Sigmoid colon (tissue), 6 donors: ENCODE measurements at regions not wholly inside any gene's neighbourhood (a gene's known extent, or its start where the extent isn't known, plus 50 kb on each side); places are given as distances from the start of the nearest gene placed in this dataset.

Experiments
- DNase-seq: peaks from one replicate; pipeline ENCODE4 v3.0.0-alpha.2; 2019
- H3K27ac ChIP-seq, 4 donors: fragments of 200-600 bp; sonication (generic); one replicate each; pipeline ENCODE4 v1.5.1; 2016 to 2019; ENCODE audit warnings: mild to moderate bottlenecking in 1 of 4
- H3K27me3 ChIP-seq, 3 donors: fragments of 200-600 bp; sonication (generic); one replicate each; pipeline ENCODE4 v1.5.1; 2019; ENCODE audit warnings: mild to moderate bottlenecking in 1 of 3
- H3K36me3 ChIP-seq, 4 donors: fragments of 200-600 bp; sonication (generic); one replicate each; pipeline ENCODE4 v1.5.1; 2016 to 2019
- H3K4me1 ChIP-seq, 4 donors: fragments of 200-600 bp; sonication (generic); one replicate each; pipeline ENCODE4 v1.5.1; 2017 to 2019
- H3K4me3 ChIP-seq, 4 donors: fragments of 200-600 bp; sonication (generic); one replicate each; pipeline ENCODE4 v1.5.1; 2017 to 2019; ENCODE audit warnings: mild to moderate bottlenecking in 2 of 4, moderate library complexity in 1 of 4
- H3K9me3 ChIP-seq, 4 donors: fragments of 200-600 bp in 3 of 4; sonication (generic) in 3 of 4; one replicate each; pipeline versions ENCODE4 v1.5.1 to v1.6.1; 2013 to 2019
- CTCF ChIP-seq, 4 experiments: fragments of 450-650 bp in 3 of 4; fragments of 200-600 bp in 1 of 4; IDR thresholded peaks; one replicate each; pipeline ENCODE4 v1.5.1; 2016 to 2019; ENCODE audit warnings: antibody characterized with exemption in 4 of 4, mild to moderate bottlenecking in 3 of 4, moderate library complexity in 2 of 4
- EP300 ChIP-seq, 4 donors: sonication (generic); formaldehyde crosslinking; IDR thresholded peaks; one replicate each; pipeline ENCODE4 v1.6.1; 2017; ENCODE audit warnings: antibody characterized with exemption in 4 of 4
- POLR2A ChIP-seq, 2 donors: fragments of 450-650 bp; IDR thresholded peaks; one replicate each; pipeline ENCODE4 v1.6.1; 2016; ENCODE audit warnings: antibody characterized with exemption in 2 of 2, mild to moderate bottlenecking in 2 of 2, moderate library complexity in 2 of 2
- POLR2AphosphoS5 ChIP-seq, 4 donors: sonication (generic); formaldehyde crosslinking; IDR thresholded peaks; one replicate each; pipeline ENCODE4 v1.6.1; 2017; ENCODE audit warnings: antibody characterized with exemption in 4 of 4
- WGBS, 2 donors: extraction: QIAGEN DNeasy Blood & Tissue Kit; methylation state at CpG; one replicate each; pipeline ENCODE4 v1.1.7; 2013; 5-methylcytosine and 5-hydroxymethylcytosine counted together
- intact Hi-C: fragments of 100-400 bp; cut with DNase I; formaldehyde crosslinking; loops from one replicate; pipeline ENCODE4 v1.15.1; 2023
- donor health status: healthy with polysubstance abuse.
- donor health status: healthy.

- intact Hi-C loops, result no loop called here
- WGBS, 2 donors, result 86 to 88% methylated on average over 1 of the region's 1 CpG
Measured at GRCh38 chr10:61183967-61184366, 240.0 kb upstream of the RHOBTB1 start.

DNA sequence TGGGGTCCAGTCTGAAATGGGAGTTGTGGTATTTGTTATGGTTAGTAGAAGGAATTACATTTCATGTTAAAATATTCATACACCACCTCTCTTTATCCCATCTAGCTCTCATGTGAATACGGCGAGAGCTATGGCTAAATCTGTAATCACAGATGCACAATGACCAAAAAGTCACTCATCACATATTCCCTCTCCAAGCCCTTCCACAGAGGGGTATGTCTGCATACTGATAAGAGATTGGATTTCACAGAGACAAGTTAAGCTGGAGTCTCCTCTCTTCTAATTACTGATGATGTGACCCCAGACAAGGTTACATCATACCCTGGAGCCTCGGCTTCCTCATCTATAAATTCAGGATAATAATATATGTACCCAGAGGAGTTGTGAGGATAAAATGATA is 237.8 kb upstream of the RHOBTB1 start:
- no peaks in the 10 kb centered on the region for H3K4me1 ChIP-seq
- TF ChIP-seq POLR2A (IDR thresholded peaks at IDR 0.05) (no peak), POLR2AphosphoS5 (IDR thresholded peaks at IDR 0.05) (no peak), CTCF (IDR thresholded peaks at IDR 0.05) (no peak), EP300 (IDR thresholded peaks at IDR 0.05) (no peak)
- intact Hi-C loops, result no loop called here
- 94 to 97% methylated on average over 3 of the region's 3 CpGs for WGBS, 2 donors
- H3K27me3 ChIP-seq, result no peaks in the 10 kb centered on the region
- H3K27ac ChIP-seq, result no peak overlapping the region
- no peak for DNase-seq
- no peaks in the 10 kb centered on the region for H3K36me3 ChIP-seq
- no peak overlapping the region for H3K4me3 ChIP-seq
- no peaks in the 10 kb centered on the region for H3K9me3 ChIP-seq

More at GRCh38 chr10:61183967-61184366, 240.0 kb upstream of the RHOBTB1 start:
- H3K4me1 ChIP-seq, result no peaks in the 10 kb centered on the region
- no peak overlapping the region for H3K4me3 ChIP-seq
- H3K9me3 ChIP-seq, result no peaks in the 10 kb centered on the region
- H3K27me3 ChIP-seq, result no peaks in the 10 kb centered on the region
- H3K27ac ChIP-seq, result no peak overlapping the region
- no peak for DNase-seq
- TF ChIP-seq POLR2AphosphoS5 (IDR thresholded peaks at IDR 0.05) (no peak), EP300 (IDR thresholded peaks at IDR 0.05) (no peak), POLR2A (IDR thresholded peaks at IDR 0.05) (no peak)
- no peaks in the 10 kb centered on the region for H3K36me3 ChIP-seq

DNA sequence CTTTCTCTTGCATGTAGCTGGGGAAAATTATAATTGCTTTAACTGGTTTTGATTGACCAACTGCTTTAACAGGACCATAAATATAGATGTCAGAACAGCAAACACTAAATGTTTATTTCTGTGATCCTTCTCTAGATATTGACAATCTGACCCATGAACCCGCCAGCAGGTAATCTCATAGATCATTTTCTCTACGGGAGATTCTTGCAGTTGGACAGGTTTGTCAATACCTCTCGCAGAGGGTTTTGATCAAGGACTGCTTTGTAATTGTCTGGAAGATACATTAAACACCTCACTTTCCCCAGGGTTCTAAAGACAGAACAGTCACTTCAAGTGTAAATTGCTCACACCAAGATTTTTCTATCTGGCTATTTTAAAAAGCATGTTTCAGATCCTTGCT is 235.8 kb upstream of the RHOBTB1 start:
- Histone ChIP-seq H3K9me3 (no peaks in the 10 kb centered on the region), H3K27me3 (no peaks in the 10 kb centered on the region), H3K36me3 (no peaks in the 10 kb centered on the region), H3K4me1 (no peaks in the 10 kb centered on the region), H3K27ac (no peak overlapping the region), H3K4me3 (no peak overlapping the region)
- TF ChIP-seq EP300 (IDR thresholded peaks at IDR 0.05) (no peak), POLR2A (IDR thresholded peaks at IDR 0.05) (no peak), CTCF (IDR thresholded peaks at IDR 0.05) (no peak), POLR2AphosphoS5 (IDR thresholded peaks at IDR 0.05) (no peak)
- DNase-seq, result no peak
- WGBS, 2 donors, result 43 to 78% methylated on average over 3 of the region's 3 CpGs
- intact Hi-C loops, result no loop called here

DNA sequence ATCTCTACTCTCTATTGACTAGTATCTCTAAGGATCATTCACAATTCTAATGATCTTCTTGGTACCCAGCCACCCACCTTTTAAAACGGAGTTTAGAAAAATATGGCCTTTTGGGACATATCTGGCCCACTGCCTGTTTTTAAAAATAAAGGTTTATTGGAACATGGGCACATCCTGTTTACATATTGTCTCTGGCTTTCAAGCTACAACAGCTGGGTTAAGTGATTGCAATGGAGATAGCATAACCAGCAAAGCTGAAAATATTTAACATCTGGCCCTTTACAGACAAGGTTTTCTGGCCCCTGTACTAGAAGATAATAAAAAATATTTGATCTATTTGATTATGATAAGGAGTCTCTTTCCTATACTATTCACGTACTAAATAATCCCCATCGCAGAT is 232.4 kb upstream of the RHOBTB1 start:
- H3K4me3 ChIP-seq, result no peak overlapping the region
- no peaks in the 10 kb centered on the region for H3K36me3 ChIP-seq
- peak overlapping the region in 1 of 4 donors; percentile 15 for H3K27ac ChIP-seq
- intact Hi-C loops, result no loop called here
- DNase-seq, result no peak
- no peaks in the 10 kb centered on the region for H3K4me1 ChIP-seq
- H3K9me3 ChIP-seq, result no peaks in the 10 kb centered on the region
- TF ChIP-seq POLR2AphosphoS5 (IDR thresholded peaks at IDR 0.05) (no peak), EP300 (IDR thresholded peaks at IDR 0.05) (no peak), CTCF (IDR thresholded peaks at IDR 0.05) (no peak), POLR2A (IDR thresholded peaks at IDR 0.05) (no peak)
- 73 to 76% methylated on average over 3 of the region's 3 CpGs for WGBS, 2 donors
- H3K27me3 ChIP-seq, result no peaks in the 10 kb centered on the region

DNA sequence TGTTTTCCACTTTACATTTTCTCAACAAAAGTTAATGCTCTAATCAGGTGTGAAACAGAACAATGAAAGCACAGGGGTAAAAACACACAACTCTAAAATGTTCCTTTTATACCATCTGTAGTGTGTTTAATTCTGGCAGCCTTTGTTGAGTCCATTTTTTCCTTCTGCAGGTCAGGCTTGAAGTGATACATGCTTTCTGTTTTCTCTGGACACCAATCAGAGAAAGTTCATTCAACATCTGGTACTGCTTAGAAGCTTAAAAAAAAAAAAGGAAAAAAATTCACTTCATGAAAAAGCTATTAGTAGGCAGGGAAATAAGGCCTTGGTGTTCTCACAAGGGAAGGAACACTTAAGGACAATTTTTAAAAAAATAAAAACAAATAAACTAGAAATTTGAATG is 231.3 kb upstream of the RHOBTB1 start:
- intact Hi-C loops, result no loop called here
- no peak for DNase-seq

More for the DNA sequence above, 231.3 kb upstream of the RHOBTB1 start:
- H3K4me3 ChIP-seq, result no peak overlapping the region
- H3K9me3 ChIP-seq, result no peaks in the 10 kb centered on the region
- H3K27me3 ChIP-seq, result no peaks in the 10 kb centered on the region
- TF ChIP-seq POLR2AphosphoS5 (IDR thresholded peaks at IDR 0.05), result peak; percentile 4 to 52 (median 30)
- TF ChIP-seq CTCF (IDR thresholded peaks at IDR 0.05), result no peak
- TF ChIP-seq EP300 (IDR thresholded peaks at IDR 0.05), result no peak
- no peaks in the 10 kb centered on the region for H3K36me3 ChIP-seq
- H3K4me1 ChIP-seq, result no peaks in the 10 kb centered on the region
- H3K27ac ChIP-seq, result peak overlapping the region in 2 of 4 donors; percentile 16 to 25
